WTC11 (cell line): ENCODE measurements at regions not wholly inside any gene's neighbourhood (a gene's known extent, or its start where the extent isn't known, plus 50 kb on each side); places are given as distances from the start of the nearest gene placed in this dataset.

Source experiments
- ATAC-seq: fragments of 200-7000 bp; cut with Tn5 transposase; 2 replicates; pipeline ENCODE4 v1.10.0; 2021; ENCODE audit warnings: mild to moderate bottlenecking, moderate library complexity
- CTCF ChIA-PET: fragments of 300-600 bp; sonication (Branson Sonifier 250); formaldehyde crosslinking; loops from one replicate; lab custom pipeline; 2021; ENCODE audit warnings: antibody characterized with exemption; lab: Charles Lee
- POLR2A ChIA-PET: fragments of 350-600 bp; sonication (Branson Sonifier 250); formaldehyde crosslinking; loops from one replicate; lab custom pipeline; 2021; ENCODE audit warnings: antibody characterized with exemption; lab: Charles Lee
- DNase-seq: peaks from one replicate; pipeline ENCODE4 v3.0.0; 2021; ENCODE audit warnings: low spot score
- H3K27ac Mint-ChIP-seq: 2 replicates; pipeline ENCODE4 v1.8.0; 2021; ENCODE audit warnings: mixed read lengths
- H3K27me3 Mint-ChIP-seq: 2 replicates; pipeline ENCODE4 v1.8.0; 2021; ENCODE audit warnings: low read depth, mild to moderate bottlenecking, moderate library complexity, mixed read lengths
- H3K36me3 Mint-ChIP-seq: 2 replicates; pipeline ENCODE4 v1.8.0; 2021; ENCODE audit warnings: mixed read lengths
- H3K4me1 Mint-ChIP-seq: 2 replicates; pipeline ENCODE4 v1.8.0; 2022; ENCODE audit warnings: mixed read lengths
- H3K4me3 Mint-ChIP-seq: 2 replicates; pipeline ENCODE4 v1.8.0; 2021; ENCODE audit warnings: mild to moderate bottlenecking, moderate library complexity, mixed read lengths
- H3K9me3 Mint-ChIP-seq: 2 replicates; pipeline ENCODE4 v1.8.0; 2021; ENCODE audit warnings: mixed read lengths
- CREB1 ChIP-seq: sonication (generic); formaldehyde crosslinking; IDR thresholded peaks from 2 replicates; pipeline ENCODE4 v1.8.0; 2023; ENCODE audit warnings: mild to moderate bottlenecking, missing genetic modification reagents
- IRF2 ChIP-seq: sonication (generic); formaldehyde crosslinking; IDR thresholded peaks from 2 replicates; pipeline ENCODE4 v1.8.0; 2022; ENCODE audit warnings: low read depth, missing genetic modification reagents, borderline replicate concordance
- JUN ChIP-seq: sonication (generic); formaldehyde crosslinking; IDR thresholded peaks from 2 replicates; pipeline ENCODE4 v1.8.0; 2023; ENCODE audit warnings: mild to moderate bottlenecking, missing genetic modification reagents
- OVOL2 ChIP-seq: fragments of 250-450 bp; sonication (Bioruptor Pico); IDR thresholded peaks from 2 replicates; pipeline ENCODE4 v1.9.0; 2021; ENCODE audit warnings: mild to moderate bottlenecking, borderline replicate concordance
- SOX15 ChIP-seq: fragments of 250-450 bp; sonication (Bioruptor Pico); IDR thresholded peaks from 2 replicates; pipeline ENCODE4 v1.9.0; 2021; ENCODE audit warnings: mild to moderate bottlenecking
- SP1 ChIP-seq: sonication (generic); formaldehyde crosslinking; conservative IDR thresholded peaks from 2 replicates; pipeline ENCODE4 v1.8.1; 2022; ENCODE audit warnings: missing genetic modification reagents
- TCF7 ChIP-seq: sonication (generic); formaldehyde crosslinking; IDR thresholded peaks from 2 replicates; pipeline ENCODE4 v1.8.0; 2022; ENCODE audit warnings: mild to moderate bottlenecking, low read depth, missing genetic modification reagents, moderate library complexity
- TEAD4 ChIP-seq: sonication (generic); formaldehyde crosslinking; IDR thresholded peaks from 2 replicates; pipeline ENCODE4 v1.8.0; 2022; ENCODE audit warnings: mild to moderate bottlenecking, missing genetic modification reagents
- ZNF263 ChIP-seq: sonication (generic); formaldehyde crosslinking; IDR thresholded peaks from 2 replicates; pipeline ENCODE4 v1.8.1; 2022; ENCODE audit warnings: low read depth, mild to moderate bottlenecking, moderate library complexity, missing genetic modification reagents
- ZNF396 ChIP-seq: fragments of 250-450 bp; sonication (Bioruptor Pico); IDR thresholded peaks from 2 replicates; pipeline ENCODE4 v1.8.0; 2021; ENCODE audit warnings: mild to moderate bottlenecking, moderate library complexity, borderline replicate concordance
- TF ChIP-seq, protein P1 (sequence below): sonication (generic); formaldehyde crosslinking; IDR thresholded peaks from 2 replicates; pipeline ENCODE4 v1.8.1; 2023; ENCODE audit warnings: mild to moderate bottlenecking, missing genetic modification reagents, moderate library complexity
- TF ChIP-seq, protein P2 (sequence below): sonication (generic); formaldehyde crosslinking; IDR thresholded peaks from 2 replicates; pipeline ENCODE4 v1.8.0; 2022; ENCODE audit warnings: mild to moderate bottlenecking, missing genetic modification reagents
- TF ChIP-seq, protein P3 (sequence below): fragments of 250-450 bp; sonication (Bioruptor Pico); conservative IDR thresholded peaks from 2 replicates; pipeline ENCODE4 v1.9.0; 2021; ENCODE audit warnings: mild to moderate bottlenecking
- TF ChIP-seq, protein P4 (sequence below): sonication (generic); formaldehyde crosslinking; IDR thresholded peaks from 2 replicates; pipeline ENCODE4 v1.8.1; 2023; ENCODE audit warnings: mild to moderate bottlenecking, moderate library complexity, missing genetic modification reagents
- TF ChIP-seq, protein P5 (sequence below): sonication (generic); formaldehyde crosslinking; IDR thresholded peaks from 2 replicates; pipeline ENCODE4 v1.8.1; 2022; ENCODE audit warnings: low read depth, missing genetic modification reagents, borderline replicate concordance
- TF ChIP-seq, protein P6 (sequence below): sonication (generic); formaldehyde crosslinking; IDR thresholded peaks from 2 replicates; pipeline ENCODE4 v1.8.0; 2022; ENCODE audit warnings: mild to moderate bottlenecking, missing genetic modification reagents
- TF ChIP-seq, protein P7 (sequence below): sonication (generic); formaldehyde crosslinking; IDR thresholded peaks from 2 replicates; pipeline ENCODE4 v1.8.0; 2023; ENCODE audit warnings: missing genetic modification reagents
- TF ChIP-seq, protein P8 (sequence below): sonication (generic); formaldehyde crosslinking; IDR thresholded peaks from 2 replicates; pipeline ENCODE4 v1.8.0; 2022; ENCODE audit warnings: missing genetic modification reagents
- TF ChIP-seq, protein P9 (sequence below): fragments of 250-450 bp; sonication (Bioruptor Pico); IDR thresholded peaks from 2 replicates; pipeline ENCODE4 v1.8.0; 2021; ENCODE audit warnings: mild to moderate bottlenecking

DNA sequence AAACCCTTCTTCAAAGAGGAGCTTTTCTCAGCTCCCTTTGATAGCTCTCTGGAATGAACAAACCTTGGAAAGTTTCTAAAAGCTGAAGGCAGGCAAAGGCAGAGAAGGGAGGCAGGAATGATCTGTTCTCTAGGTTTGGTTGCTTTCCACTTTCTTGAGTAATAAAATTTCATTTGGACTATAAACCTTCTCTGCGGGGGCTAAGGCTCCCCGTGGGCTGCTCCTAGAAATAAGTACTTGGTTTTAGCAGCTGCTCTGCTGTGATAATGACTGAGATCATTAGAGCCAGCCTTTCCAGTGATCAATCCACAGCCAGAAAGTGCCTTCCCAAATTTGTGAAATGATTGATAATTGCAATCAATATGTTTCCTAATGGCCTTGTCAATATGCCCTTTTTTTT lies 183.8 kb upstream of the HTR2A start:
- POLR2A ChIA-PET = no interaction called here
- no peak for DNase-seq
- H3K9me3 Mint-ChIP-seq = peaks cover 27% of the 10 kb centered on the region
- peaks cover 11% of the 10 kb centered on the region for H3K36me3 Mint-ChIP-seq
- CTCF ChIA-PET = no interaction called here
- H3K27ac Mint-ChIP-seq = no peak overlapping the region
- TF ChIP-seq IRF2 (CRISPR knock-in tag) = no peak
- TF ChIP-seq SOX15 (CRISPR knock-in tag) = no peak
- TF ChIP-seq, protein P1, sequence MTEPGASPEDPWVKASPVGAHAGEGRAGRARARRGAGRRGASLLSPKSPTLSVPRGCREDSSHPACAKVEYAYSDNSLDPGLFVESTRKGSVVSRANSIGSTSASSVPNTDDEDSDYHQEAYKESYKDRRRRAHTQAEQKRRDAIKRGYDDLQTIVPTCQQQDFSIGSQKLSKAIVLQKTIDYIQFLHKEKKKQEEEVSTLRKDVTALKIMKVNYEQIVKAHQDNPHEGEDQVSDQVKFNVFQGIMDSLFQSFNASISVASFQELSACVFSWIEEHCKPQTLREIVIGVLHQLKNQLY = no peak
- no peak for TF ChIP-seq ZNF396 (CRISPR knock-in tag)
- TF ChIP-seq SP1 (CRISPR knock-in tag) = no peak
- TF ChIP-seq, protein P2, sequence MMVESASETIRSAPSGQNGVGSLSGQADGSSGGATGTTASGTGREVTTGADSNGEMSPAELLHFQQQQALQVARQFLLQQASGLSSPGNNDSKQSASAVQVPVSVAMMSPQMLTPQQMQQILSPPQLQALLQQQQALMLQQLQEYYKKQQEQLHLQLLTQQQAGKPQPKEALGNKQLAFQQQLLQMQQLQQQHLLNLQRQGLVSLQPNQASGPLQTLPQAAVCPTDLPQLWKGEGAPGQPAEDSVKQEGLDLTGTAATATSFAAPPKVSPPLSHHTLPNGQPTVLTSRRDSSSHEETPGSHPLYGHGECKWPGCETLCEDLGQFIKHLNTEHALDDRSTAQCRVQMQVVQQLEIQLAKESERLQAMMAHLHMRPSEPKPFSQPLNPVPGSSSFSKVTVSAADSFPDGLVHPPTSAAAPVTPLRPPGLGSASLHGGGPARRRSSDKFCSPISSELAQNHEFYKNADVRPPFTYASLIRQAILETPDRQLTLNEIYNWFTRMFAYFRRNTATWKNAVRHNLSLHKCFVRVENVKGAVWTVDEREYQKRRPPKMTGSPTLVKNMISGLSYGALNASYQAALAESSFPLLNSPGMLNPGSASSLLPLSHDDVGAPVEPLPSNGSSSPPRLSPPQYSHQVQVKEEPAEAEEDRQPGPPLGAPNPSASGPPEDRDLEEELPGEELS (CRISPR knock-in tag) = no peak
- TF ChIP-seq ZNF263 (CRISPR knock-in tag) = no peak
- TF ChIP-seq, protein P3, sequence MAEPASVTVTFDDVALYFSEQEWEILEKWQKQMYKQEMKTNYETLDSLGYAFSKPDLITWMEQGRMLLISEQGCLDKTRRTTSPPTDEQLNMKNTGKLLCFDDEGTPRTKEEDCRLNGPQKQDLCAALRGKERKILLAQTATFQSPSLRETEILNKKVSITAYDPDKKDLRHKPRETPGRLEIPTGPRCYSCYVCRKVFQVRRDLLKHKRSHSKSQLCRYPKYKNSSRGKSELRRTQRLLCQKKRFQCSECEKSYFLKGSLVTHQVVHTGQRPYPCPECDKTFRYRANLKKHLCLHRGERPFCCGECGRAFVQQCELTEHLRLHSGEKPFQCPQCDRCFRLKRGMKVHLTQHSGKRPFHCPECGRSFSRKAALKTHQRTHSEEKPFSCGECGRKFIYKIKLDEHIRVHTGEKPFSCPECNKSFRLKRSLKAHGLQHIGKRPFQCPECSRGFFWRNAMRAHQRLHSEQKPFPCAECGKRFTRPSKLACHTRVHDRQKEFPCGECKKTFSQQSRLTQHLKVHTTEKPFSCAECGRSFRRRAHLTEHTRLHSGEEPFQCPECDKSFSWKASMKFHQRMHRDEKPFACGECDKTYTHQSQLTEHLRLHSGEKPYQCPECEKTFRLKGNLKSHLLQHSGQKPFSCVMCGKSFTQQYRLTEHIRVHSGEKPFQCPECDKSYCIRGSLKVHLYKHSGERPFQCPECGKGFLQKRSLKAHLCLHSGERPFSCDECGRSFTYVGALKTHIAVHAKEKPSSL (CRISPR knock-in tag) = no peak
- TF ChIP-seq TEAD4 = no peak
- no peak for TF ChIP-seq JUN (CRISPR knock-in tag)
- TF ChIP-seq, protein P4, sequence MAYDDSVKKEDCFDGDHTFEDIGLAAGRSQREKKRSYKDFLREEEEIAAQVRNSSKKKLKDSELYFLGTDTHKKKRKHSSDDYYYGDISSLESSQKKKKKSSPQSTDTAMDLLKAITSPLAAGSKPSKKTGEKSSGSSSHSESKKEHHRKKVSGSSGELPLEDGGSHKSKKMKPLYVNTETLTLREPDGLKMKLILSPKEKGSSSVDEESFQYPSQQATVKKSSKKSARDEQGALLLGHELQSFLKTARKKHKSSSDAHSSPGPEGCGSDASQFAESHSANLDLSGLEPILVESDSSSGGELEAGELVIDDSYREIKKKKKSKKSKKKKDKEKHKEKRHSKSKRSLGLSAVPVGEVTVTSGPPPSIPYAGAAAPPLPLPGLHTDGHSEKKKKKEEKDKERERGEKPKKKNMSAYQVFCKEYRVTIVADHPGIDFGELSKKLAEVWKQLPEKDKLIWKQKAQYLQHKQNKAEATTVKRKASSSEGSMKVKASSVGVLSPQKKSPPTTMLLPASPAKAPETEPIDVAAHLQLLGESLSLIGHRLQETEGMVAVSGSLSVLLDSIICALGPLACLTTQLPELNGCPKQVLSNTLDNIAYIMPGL (CRISPR knock-in tag) = no peak
- TF ChIP-seq, protein P5, sequence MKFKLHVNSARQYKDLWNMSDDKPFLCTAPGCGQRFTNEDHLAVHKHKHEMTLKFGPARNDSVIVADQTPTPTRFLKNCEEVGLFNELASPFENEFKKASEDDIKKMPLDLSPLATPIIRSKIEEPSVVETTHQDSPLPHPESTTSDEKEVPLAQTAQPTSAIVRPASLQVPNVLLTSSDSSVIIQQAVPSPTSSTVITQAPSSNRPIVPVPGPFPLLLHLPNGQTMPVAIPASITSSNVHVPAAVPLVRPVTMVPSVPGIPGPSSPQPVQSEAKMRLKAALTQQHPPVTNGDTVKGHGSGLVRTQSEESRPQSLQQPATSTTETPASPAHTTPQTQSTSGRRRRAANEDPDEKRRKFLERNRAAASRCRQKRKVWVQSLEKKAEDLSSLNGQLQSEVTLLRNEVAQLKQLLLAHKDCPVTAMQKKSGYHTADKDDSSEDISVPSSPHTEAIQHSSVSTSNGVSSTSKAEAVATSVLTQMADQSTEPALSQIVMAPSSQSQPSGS = no peak
- no peak for TF ChIP-seq OVOL2 (CRISPR knock-in tag)
- TF ChIP-seq TCF7 (CRISPR knock-in tag) = no peak
- TF ChIP-seq, all 79 proteins: peak for 0
- no peak overlapping the region for H3K4me3 Mint-ChIP-seq
- ATAC-seq = no peak
- no peaks in the 10 kb centered on the region for H3K4me1 Mint-ChIP-seq
- H3K27me3 Mint-ChIP-seq = no peaks in the 10 kb centered on the region; the same call in 1 of the 2 replicates

DNA sequence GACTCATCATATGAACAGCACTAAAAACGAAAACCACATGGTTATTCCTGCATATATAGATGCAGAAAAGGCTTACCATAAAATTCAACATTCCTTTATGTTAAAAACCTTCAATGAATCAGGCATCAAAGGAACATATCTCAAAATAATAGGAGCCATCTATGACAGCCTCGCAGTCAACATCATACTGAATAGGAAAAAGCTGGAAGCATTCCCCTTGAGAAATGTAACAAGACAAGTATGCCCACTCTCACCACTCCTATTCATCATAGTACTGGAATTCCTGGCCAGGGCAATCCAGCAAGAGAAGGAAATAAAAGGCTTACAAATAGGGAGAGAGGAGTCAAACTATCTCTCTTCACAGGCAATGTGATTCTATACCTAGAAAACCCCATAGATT lies 179.6 kb upstream of the HTR2A start:
- CTCF ChIA-PET = no interaction called here
- DNase-seq (no peak), ATAC-seq (no peak)
- no peak overlapping the region for H3K4me3 Mint-ChIP-seq
- no peaks in the 10 kb centered on the region; the same call in 1 of the 2 replicates for H3K27me3 Mint-ChIP-seq
- POLR2A ChIA-PET = no interaction called here
- H3K36me3 Mint-ChIP-seq = peaks cover 30% of the 10 kb centered on the region
- no peak overlapping the region for H3K27ac Mint-ChIP-seq
- peaks cover 35% of the 10 kb centered on the region for H3K9me3 Mint-ChIP-seq
- no peaks in the 10 kb centered on the region for H3K4me1 Mint-ChIP-seq
- TF ChIP-seq, protein P6, sequence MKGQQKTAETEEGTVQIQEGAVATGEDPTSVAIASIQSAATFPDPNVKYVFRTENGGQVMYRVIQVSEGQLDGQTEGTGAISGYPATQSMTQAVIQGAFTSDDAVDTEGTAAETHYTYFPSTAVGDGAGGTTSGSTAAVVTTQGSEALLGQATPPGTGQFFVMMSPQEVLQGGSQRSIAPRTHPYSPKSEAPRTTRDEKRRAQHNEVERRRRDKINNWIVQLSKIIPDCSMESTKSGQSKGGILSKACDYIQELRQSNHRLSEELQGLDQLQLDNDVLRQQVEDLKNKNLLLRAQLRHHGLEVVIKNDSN (CRISPR knock-in tag) = no peak
- TF ChIP-seq, protein P7, sequence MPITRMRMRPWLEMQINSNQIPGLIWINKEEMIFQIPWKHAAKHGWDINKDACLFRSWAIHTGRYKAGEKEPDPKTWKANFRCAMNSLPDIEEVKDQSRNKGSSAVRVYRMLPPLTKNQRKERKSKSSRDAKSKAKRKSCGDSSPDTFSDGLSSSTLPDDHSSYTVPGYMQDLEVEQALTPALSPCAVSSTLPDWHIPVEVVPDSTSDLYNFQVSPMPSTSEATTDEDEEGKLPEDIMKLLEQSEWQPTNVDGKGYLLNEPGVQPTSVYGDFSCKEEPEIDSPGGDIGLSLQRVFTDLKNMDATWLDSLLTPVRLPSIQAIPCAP (CRISPR knock-in tag) = no peak
- TF ChIP-seq CREB1 (no peak), SP1 (CRISPR knock-in tag) (no peak), IRF2 (CRISPR knock-in tag) (no peak)
- TF ChIP-seq, protein P8, sequence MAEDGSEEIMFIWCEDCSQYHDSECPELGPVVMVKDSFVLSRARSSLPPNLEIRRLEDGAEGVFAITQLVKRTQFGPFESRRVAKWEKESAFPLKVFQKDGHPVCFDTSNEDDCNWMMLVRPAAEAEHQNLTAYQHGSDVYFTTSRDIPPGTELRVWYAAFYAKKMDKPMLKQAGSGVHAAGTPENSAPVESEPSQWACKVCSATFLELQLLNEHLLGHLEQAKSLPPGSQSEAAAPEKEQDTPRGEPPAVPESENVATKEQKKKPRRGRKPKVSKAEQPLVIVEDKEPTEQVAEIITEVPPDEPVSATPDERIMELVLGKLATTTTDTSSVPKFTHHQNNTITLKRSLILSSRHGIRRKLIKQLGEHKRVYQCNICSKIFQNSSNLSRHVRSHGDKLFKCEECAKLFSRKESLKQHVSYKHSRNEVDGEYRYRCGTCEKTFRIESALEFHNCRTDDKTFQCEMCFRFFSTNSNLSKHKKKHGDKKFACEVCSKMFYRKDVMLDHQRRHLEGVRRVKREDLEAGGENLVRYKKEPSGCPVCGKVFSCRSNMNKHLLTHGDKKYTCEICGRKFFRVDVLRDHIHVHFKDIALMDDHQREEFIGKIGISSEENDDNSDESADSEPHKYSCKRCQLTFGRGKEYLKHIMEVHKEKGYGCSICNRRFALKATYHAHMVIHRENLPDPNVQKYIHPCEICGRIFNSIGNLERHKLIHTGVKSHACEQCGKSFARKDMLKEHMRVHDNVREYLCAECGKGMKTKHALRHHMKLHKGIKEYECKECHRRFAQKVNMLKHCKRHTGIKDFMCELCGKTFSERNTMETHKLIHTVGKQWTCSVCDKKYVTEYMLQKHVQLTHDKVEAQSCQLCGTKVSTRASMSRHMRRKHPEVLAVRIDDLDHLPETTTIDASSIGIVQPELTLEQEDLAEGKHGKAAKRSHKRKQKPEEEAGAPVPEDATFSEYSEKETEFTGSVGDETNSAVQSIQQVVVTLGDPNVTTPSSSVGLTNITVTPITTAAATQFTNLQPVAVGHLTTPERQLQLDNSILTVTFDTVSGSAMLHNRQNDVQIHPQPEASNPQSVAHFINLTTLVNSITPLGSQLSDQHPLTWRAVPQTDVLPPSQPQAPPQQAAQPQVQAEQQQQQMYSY = no peak
- TF ChIP-seq, protein P9, sequence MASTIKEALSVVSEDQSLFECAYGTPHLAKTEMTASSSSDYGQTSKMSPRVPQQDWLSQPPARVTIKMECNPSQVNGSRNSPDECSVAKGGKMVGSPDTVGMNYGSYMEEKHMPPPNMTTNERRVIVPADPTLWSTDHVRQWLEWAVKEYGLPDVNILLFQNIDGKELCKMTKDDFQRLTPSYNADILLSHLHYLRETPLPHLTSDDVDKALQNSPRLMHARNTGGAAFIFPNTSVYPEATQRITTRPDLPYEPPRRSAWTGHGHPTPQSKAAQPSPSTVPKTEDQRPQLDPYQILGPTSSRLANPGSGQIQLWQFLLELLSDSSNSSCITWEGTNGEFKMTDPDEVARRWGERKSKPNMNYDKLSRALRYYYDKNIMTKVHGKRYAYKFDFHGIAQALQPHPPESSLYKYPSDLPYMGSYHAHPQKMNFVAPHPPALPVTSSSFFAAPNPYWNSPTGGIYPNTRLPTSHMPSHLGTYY (CRISPR knock-in tag) = no peak
